ENCODE measurements at regions not wholly inside any gene's neighbourhood (a gene's known extent, or its start where the extent isn't known, plus 50 kb on each side); places are given as distances from the start of the nearest gene placed in this dataset.

- H3K4me1 Mint-ChIP-seq = peaks cover 0 to 6% of the 10 kb centered on the region in 2 donors
- H3K27ac Mint-ChIP-seq = no peak overlapping the region
- H3K4me3 Mint-ChIP-seq = no peak overlapping the region
Observed at GRCh38 chr15:99440551-99441443, 125.0 kb upstream of the MEF2A start.

GRCh38 chr15:99441444-99441800 lies 124.4 kb upstream of the MEF2A start:
- Mint-ChIP-seq H3K9me3 (no peaks in the 10 kb centered on the region), H3K4me3 (no peak overlapping the region), H3K27me3 (ENCODE audit: low read depth in 3 of 3) (peaks cover 4 to 6% (median 5%) of the 10 kb centered on the region in 3 donors), H3K4me1 (peaks cover 0 to 6% of the 10 kb centered on the region in 2 donors), H3K36me3 (no peaks in the 10 kb centered on the region), H3K27ac (no peak overlapping the region)
- no peak for DNase-seq

More at GRCh38 chr15:99440551-99441443, 125.0 kb upstream of the MEF2A start:
- Mint-ChIP-seq H3K36me3 (no peaks in the 10 kb centered on the region), H3K9me3 (no peaks in the 10 kb centered on the region), H3K27me3 (ENCODE audit: low read depth in 3 of 3) (peaks cover 4 to 6% (median 5%) of the 10 kb centered on the region in 3 donors)
- DNase-seq = no peak

- H3K4me1 Mint-ChIP-seq = peaks cover 0 to 6% of the 10 kb centered on the region in 2 donors
- no peaks in the 10 kb centered on the region for H3K9me3 Mint-ChIP-seq
Observed at GRCh38 chr15:99441871-99442251, 123.9 kb upstream of the MEF2A start.

GRCh38 chr15:99442252-99442897 lies 123.4 kb upstream of the MEF2A start:
- peaks cover 3 to 5% (median 5%) of the 10 kb centered on the region in 3 donors for H3K27me3 Mint-ChIP-seq (ENCODE audit: low read depth in 3 of 3)
- peaks cover 0 to 6% of the 10 kb centered on the region in 2 donors for H3K4me1 Mint-ChIP-seq
- H3K36me3 Mint-ChIP-seq = no peaks in the 10 kb centered on the region
- no peak overlapping the region for H3K4me3 Mint-ChIP-seq
- no peak for DNase-seq
- H3K9me3 Mint-ChIP-seq = no peaks in the 10 kb centered on the region
- no peak overlapping the region for H3K27ac Mint-ChIP-seq

More at GRCh38 chr15:99441871-99442251, 123.9 kb upstream of the MEF2A start:
- DNase-seq = no peak
- Mint-ChIP-seq H3K27me3 (ENCODE audit: low read depth in 3 of 3) (peaks cover 4 to 6% (median 5%) of the 10 kb centered on the region in 3 donors), H3K4me3 (no peak overlapping the region), H3K27ac (no peak overlapping the region), H3K36me3 (no peaks in the 10 kb centered on the region)

- Mint-ChIP-seq H3K27ac (no peak overlapping the region), H3K9me3 (no peaks in the 10 kb centered on the region), H3K36me3 (no peaks in the 10 kb centered on the region)
Observed at GRCh38 chr15:99443056-99443756, 122.6 kb upstream of the MEF2A start.

GRCh38 chr15:99443768-99444446 lies 121.9 kb upstream of the MEF2A start:
- Mint-ChIP-seq H3K4me1 (peaks cover 0 to 6% of the 10 kb centered on the region in 2 donors), H3K36me3 (no peaks in the 10 kb centered on the region), H3K9me3 (no peaks in the 10 kb centered on the region), H3K4me3 (no peak overlapping the region), H3K27ac (no peak overlapping the region), H3K27me3 (ENCODE audit: low read depth in 3 of 3) (peaks cover 2 to 11% (median 7%) of the 10 kb centered on the region in 3 donors)
- DNase-seq = no peak

More at GRCh38 chr15:99443056-99443756, 122.6 kb upstream of the MEF2A start:
- H3K4me1 Mint-ChIP-seq = peaks cover 0 to 6% of the 10 kb centered on the region in 2 donors
- no peak overlapping the region for H3K4me3 Mint-ChIP-seq
- peaks cover 2 to 9% (median 5%) of the 10 kb centered on the region in 3 donors for H3K27me3 Mint-ChIP-seq (ENCODE audit: low read depth in 3 of 3)
- no peak for DNase-seq

- Mint-ChIP-seq H3K27me3 (ENCODE audit: low read depth in 3 of 3) (peaks cover 3 to 12% (median 7%) of the 10 kb centered on the region in 3 donors), H3K4me3 (no peak overlapping the region), H3K36me3 (no peaks in the 10 kb centered on the region), H3K4me1 (peaks cover 3 to 16% of the 10 kb centered on the region in 2 donors), H3K9me3 (no peaks in the 10 kb centered on the region), H3K27ac (no peak overlapping the region)
- DNase-seq = no peak
Observed at GRCh38 chr15:99445272-99445850, 120.4 kb upstream of the MEF2A start.

- Mint-ChIP-seq H3K4me1 (peaks cover 17 to 30% of the 10 kb centered on the region in 2 donors), H3K4me3 (no peak overlapping the region), H3K27ac (no peak overlapping the region), H3K27me3 (ENCODE audit: low read depth in 3 of 3) (peaks cover 6 to 16% (median 11%) of the 10 kb centered on the region in 3 donors), H3K36me3 (no peaks in the 10 kb centered on the region), H3K9me3 (no peaks in the 10 kb centered on the region)
- DNase-seq = no peak
Observed at GRCh38 chr15:99446565-99447496, 119.0 kb upstream of the MEF2A start.

- no peak for DNase-seq
- no peak overlapping the region for H3K27ac Mint-ChIP-seq
- H3K27me3 Mint-ChIP-seq (ENCODE audit: low read depth in 3 of 3) = peaks cover 7 to 16% (median 11%) of the 10 kb centered on the region in 3 donors
- H3K9me3 Mint-ChIP-seq = no peaks in the 10 kb centered on the region
- peaks cover 26 to 39% of the 10 kb centered on the region in 2 donors for H3K4me1 Mint-ChIP-seq
- no peaks in the 10 kb centered on the region for H3K36me3 Mint-ChIP-seq
- H3K4me3 Mint-ChIP-seq = no peak overlapping the region
Observed at GRCh38 chr15:99447497-99448371, 118.0 kb upstream of the MEF2A start.

GRCh38 chr15:99449514-99449913 lies 116.3 kb upstream of the MEF2A start:
- H3K4me1 Mint-ChIP-seq = peaks cover 32 to 42% of the 10 kb centered on the region in 2 donors
- no peak overlapping the region for H3K4me3 Mint-ChIP-seq
- H3K9me3 Mint-ChIP-seq = no peaks in the 10 kb centered on the region
- DNase-seq = no peak
- no peaks in the 10 kb centered on the region for H3K36me3 Mint-ChIP-seq
- H3K27me3 Mint-ChIP-seq (ENCODE audit: low read depth in 3 of 3) = peaks cover 6 to 16% (median 7%) of the 10 kb centered on the region in 3 donors
- no peak overlapping the region for H3K27ac Mint-ChIP-seq

- Mint-ChIP-seq H3K27me3 (ENCODE audit: low read depth in 3 of 3) (peaks cover 6 to 13% (median 7%) of the 10 kb centered on the region in 3 donors), H3K9me3 (no peaks in the 10 kb centered on the region), H3K4me3 (peak overlapping the region; percentile 58 to 76 (median 67)), H3K27ac (peak overlapping the region in 1 of 6 donors; percentile 42), H3K36me3 (no peaks in the 10 kb centered on the region), H3K4me1 (peaks cover 32 to 42% of the 10 kb centered on the region in 2 donors)
- peak; percentile 42 to 59 (median 52) for DNase-seq
Observed at GRCh38 chr15:99450896-99451358, 114.9 kb upstream of the MEF2A start.
